Uterus (tissue), 3 donors: ENCODE measurements at regions not wholly inside any gene's neighbourhood (a gene's known extent, or its start where the extent isn't known, plus 50 kb on each side); places are given as distances from the start of the nearest gene placed in this dataset.

Experiments
- DNase-seq, 2 donors: peaks; one replicate each; pipeline ENCODE4 v3.0.0-alpha.2; 2019 to 2020
- H3K27ac ChIP-seq, 2 donors: fragments of 200-600 bp; sonication (generic); 1 replicate in 1 of 2; 2 replicates in 1 of 2; pipeline ENCODE4 v1.5.1; 2016 to 2018
- H3K27me3 ChIP-seq, 2 donors: fragments of 200-600 bp; sonication (generic); one replicate each; pipeline ENCODE4 v1.5.1; 2018 to 2019; ENCODE audit warnings: control low read depth in 1 of 2
- H3K36me3 ChIP-seq, 2 donors: fragments of 200-600 bp; sonication (generic); one replicate each; pipeline ENCODE4 v1.5.1; 2019; ENCODE audit warnings: control low read depth in 1 of 2
- H3K4me1 ChIP-seq, 2 donors: fragments of 200-600 bp; sonication (generic); one replicate each; pipeline ENCODE4 v1.5.1; 2018 to 2019; ENCODE audit warnings: control low read depth in 1 of 2
- H3K4me3 ChIP-seq, 2 donors: fragments of 200-600 bp; sonication (generic); 1 replicate in 1 of 2; 2 replicates in 1 of 2; pipeline ENCODE4 v1.5.1; 2018 to 2019; ENCODE audit warnings: mild to moderate bottlenecking in 1 of 2
- H3K9me3 ChIP-seq, 2 donors: fragments of 200-600 bp; sonication (generic); one replicate each; pipeline ENCODE4 v1.5.1; 2019; ENCODE audit warnings: control low read depth in 1 of 2
- CTCF ChIP-seq, 4 experiments: fragments of 200-600 bp in 2 of 4; fragments of 450-650 bp in 2 of 4; sonication (generic) in 2 of 4; IDR thresholded peaks; one replicate each; pipeline ENCODE4 v1.5.1; 2016 to 2019; ENCODE audit warnings: antibody characterized with exemption in 4 of 4, mild to moderate bottlenecking in 2 of 4, moderate library complexity in 1 of 4
- POLR2A ChIP-seq, 2 donors: fragments of 450-650 bp; IDR thresholded peaks; one replicate each; pipeline ENCODE4 v1.6.1; 2016; ENCODE audit warnings: antibody characterized with exemption in 2 of 2, mild to moderate bottlenecking in 1 of 2, moderate library complexity in 1 of 2
- intact Hi-C: fragments of 100-400 bp; cut with DNase I; formaldehyde crosslinking; loops from one replicate; pipeline ENCODE4 v1.15.1; 2023; ENCODE audit warnings: low total_unique reads
- donor health status: DM: yes; HTN: yes; CAD: no.

- no peaks in the 10 kb centered on the region for H3K4me1 ChIP-seq
- intact Hi-C loops: no loop called here
- H3K4me3 ChIP-seq: no peak overlapping the region
- no peaks in the 10 kb centered on the region for H3K27me3 ChIP-seq
- H3K36me3 ChIP-seq: no peaks in the 10 kb centered on the region
- DNase-seq: no peak
- TF ChIP-seq CTCF (IDR thresholded peaks at IDR 0.05) (no peak), POLR2A (IDR thresholded peaks at IDR 0.05) (no peak)
- H3K9me3 ChIP-seq: no peaks in the 10 kb centered on the region
- no peak overlapping the region for H3K27ac ChIP-seq
These were observed 110.9 kb upstream of the BLID start for GRCh38 chr11:122226810-122227379.

GRCh38 chr11:122224867-122225266, 108.9 kb upstream of the BLID start:
- Histone ChIP-seq H3K27ac (no peak overlapping the region), H3K4me1 (no peaks in the 10 kb centered on the region), H3K4me3 (no peak overlapping the region), H3K9me3 (no peaks in the 10 kb centered on the region), H3K27me3 (no peaks in the 10 kb centered on the region), H3K36me3 (no peaks in the 10 kb centered on the region)
- intact Hi-C loops: no loop called here
- no peak for TF ChIP-seq POLR2A (IDR thresholded peaks at IDR 0.05)
- DNase-seq: no peak

GRCh38 chr11:122220321-122220720, 104.3 kb upstream of the BLID start:
- DNase-seq: no peak
- Histone ChIP-seq H3K4me1 (no peaks in the 10 kb centered on the region), H3K4me3 (no peak overlapping the region), H3K27ac (no peak overlapping the region), H3K27me3 (no peaks in the 10 kb centered on the region), H3K36me3 (no peaks in the 10 kb centered on the region), H3K9me3 (no peaks in the 10 kb centered on the region)
- intact Hi-C loops: no loop called here
- TF ChIP-seq CTCF (IDR thresholded peaks at IDR 0.05): no peak
- TF ChIP-seq POLR2A (IDR thresholded peaks at IDR 0.05): no peak

- H3K9me3 ChIP-seq: no peaks in the 10 kb centered on the region
- no peak overlapping the region for H3K27ac ChIP-seq
- intact Hi-C loops: loop anchor here (10.0 kb wide), 1 partner anchor 285 kb away; no protein-coding TSS in a partner anchor
These were observed 103.8 kb upstream of the BLID start for GRCh38 chr11:122219791-122220190.

GRCh38 chr11:122215244-122215992, 99.4 kb upstream of the BLID start:
- H3K4me3 ChIP-seq: no peak overlapping the region
- H3K27ac ChIP-seq: peak overlapping the region; percentile 30 to 58
- TF ChIP-seq POLR2A (IDR thresholded peaks at IDR 0.05) (no peak), CTCF (IDR thresholded peaks at IDR 0.05) (peak; percentile 74 to 90 (median 81))
- H3K36me3 ChIP-seq: no peaks in the 10 kb centered on the region
- peak; percentile 63 to 82 for DNase-seq
- H3K27me3 ChIP-seq: no peaks in the 10 kb centered on the region
- no peaks in the 10 kb centered on the region for H3K9me3 ChIP-seq
- H3K4me1 ChIP-seq: no peaks in the 10 kb centered on the region
- intact Hi-C loops: loop anchor here (10.0 kb wide), 1 partner anchor 289 kb away; no protein-coding TSS in a partner anchor

More at GRCh38 chr11:122219791-122220190, 103.8 kb upstream of the BLID start:
- DNase-seq: no peak
- Histone ChIP-seq H3K27me3 (no peaks in the 10 kb centered on the region), H3K36me3 (no peaks in the 10 kb centered on the region), H3K4me1 (no peaks in the 10 kb centered on the region), H3K4me3 (no peak overlapping the region)
- no peak for TF ChIP-seq CTCF (IDR thresholded peaks at IDR 0.05)
- TF ChIP-seq POLR2A (IDR thresholded peaks at IDR 0.05): no peak
